Esophagus squamous epithelium (tissue), 5 donors: ENCODE measurements at regions not wholly inside any gene's neighbourhood (a gene's known extent, or its start where the extent isn't known, plus 50 kb on each side); places are given as distances from the start of the nearest gene placed in this dataset.

Source experiments
- DNase-seq: peaks from one replicate; lab custom pipeline; 2025; lab: John Stamatoyannopoulos, UW
- H3K27ac ChIP-seq, 4 donors: fragments of 200-600 bp; sonication (generic); one replicate each; pipeline ENCODE4 v1.5.1; 2016 to 2019; ENCODE audit warnings: mild to moderate bottlenecking in 1 of 4
- H3K27me3 ChIP-seq, 4 donors: fragments of 200-600 bp; sonication (generic); 1 replicate in 3 of 4; 2 replicates in 1 of 4; pipeline versions ENCODE4 v1.5.1 to v1.6.0; 2017 to 2021; ENCODE audit warnings: antibody characterized with exemption in 1 of 4
- H3K36me3 ChIP-seq, 3 donors: fragments of 200-600 bp; sonication (generic); one replicate each; pipeline ENCODE4 v1.5.1; 2016 to 2019
- H3K4me1 ChIP-seq, 3 donors: fragments of 200-600 bp; sonication (generic); one replicate each; pipeline ENCODE4 v1.5.1; 2017 to 2019
- H3K4me3 ChIP-seq, 4 donors: fragments of 200-600 bp; sonication (generic); 1 replicate in 3 of 4; 2 replicates in 1 of 4; pipeline ENCODE4 v1.5.1; 2016 to 2019; ENCODE audit warnings: mild to moderate bottlenecking in 2 of 4, moderate library complexity in 1 of 4
- H3K9me3 ChIP-seq, 3 donors: fragments of 200-600 bp; sonication (generic); one replicate each; pipeline ENCODE4 v1.5.1; 2016 to 2019
- POLR2A ChIP-seq, 4 donors: fragments of 450-650 bp; IDR thresholded peaks; one replicate each; pipeline ENCODE4 v1.6.1; 2017; ENCODE audit warnings: antibody characterized with exemption in 4 of 4, mild to moderate bottlenecking in 4 of 4, moderate library complexity in 3 of 4
- WGBS, 2 donors: methylation state at CpG; one replicate each; pipeline ENCODE4 v1.1.5; 2018; 5-methylcytosine and 5-hydroxymethylcytosine counted together
- intact Hi-C: fragments of 100-400 bp; cut with DNase I; formaldehyde crosslinking; loops from one replicate; pipeline ENCODE4 v1.15.0; 2022
- TF ChIP-seq, protein P1 (sequence below), 6 experiments: fragments of 450-650 bp in 4 of 6; fragments of 200-600 bp in 2 of 6; sonication (generic) in 2 of 6; IDR thresholded peaks; one replicate each; pipeline ENCODE4 v1.5.1; 2016 to 2019; ENCODE audit warnings: antibody characterized with exemption in 6 of 6, mild to moderate bottlenecking in 4 of 6, moderate library complexity in 4 of 6
- donor health status: DM: yes; HTN: yes; CAD: no.

DNA sequence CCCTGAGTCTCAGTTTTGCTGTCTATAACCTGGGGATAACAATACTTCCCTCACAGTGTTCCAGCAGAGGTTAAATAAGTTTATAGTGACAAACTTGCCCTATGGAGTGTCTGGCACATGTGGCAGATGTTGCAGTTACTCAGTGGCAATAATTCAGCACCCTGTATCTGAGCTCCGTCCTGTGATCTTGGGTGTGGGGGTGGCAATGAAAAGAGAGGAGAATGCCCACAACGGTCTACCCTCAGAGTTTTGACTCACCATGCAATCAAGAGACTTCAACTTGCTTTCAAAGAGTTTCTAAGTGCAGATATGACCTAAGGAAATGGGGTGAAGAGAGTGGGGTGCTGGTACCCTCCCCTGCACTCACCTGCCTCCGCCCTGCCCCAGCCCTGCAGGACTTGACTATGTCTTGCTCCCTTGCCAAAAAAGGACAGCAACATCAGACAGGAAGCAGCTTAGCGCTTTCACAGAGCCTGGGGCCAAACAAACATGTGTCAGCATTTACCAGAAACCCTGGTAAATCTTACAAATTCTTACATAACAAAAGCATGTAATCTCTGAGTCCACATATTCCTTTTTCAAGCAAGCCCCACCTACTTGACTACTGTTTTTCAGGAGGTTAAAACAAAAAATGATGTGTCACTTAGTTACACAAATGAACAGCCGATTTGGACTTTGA, 185.1 kb upstream of the CAMK1G start:
- Histone ChIP-seq H3K9me3 (no peaks in the 10 kb centered on the region), H3K4me3 (no peak overlapping the region), H3K27me3 (no peaks in the 10 kb centered on the region), H3K36me3 (no peaks in the 10 kb centered on the region), H3K27ac (peak overlapping the region; percentile 68 to 89 (median 85)), H3K4me1 (peaks cover 20 to 85% (median 26%) of the 10 kb centered on the region in 3 donors)
- WGBS, 2 donors, result 26 to 43% methylated on average over 5 of the region's 5 CpGs
- no peak for DNase-seq
- intact Hi-C loops, result no loop called here
- TF ChIP-seq, protein P1, sequence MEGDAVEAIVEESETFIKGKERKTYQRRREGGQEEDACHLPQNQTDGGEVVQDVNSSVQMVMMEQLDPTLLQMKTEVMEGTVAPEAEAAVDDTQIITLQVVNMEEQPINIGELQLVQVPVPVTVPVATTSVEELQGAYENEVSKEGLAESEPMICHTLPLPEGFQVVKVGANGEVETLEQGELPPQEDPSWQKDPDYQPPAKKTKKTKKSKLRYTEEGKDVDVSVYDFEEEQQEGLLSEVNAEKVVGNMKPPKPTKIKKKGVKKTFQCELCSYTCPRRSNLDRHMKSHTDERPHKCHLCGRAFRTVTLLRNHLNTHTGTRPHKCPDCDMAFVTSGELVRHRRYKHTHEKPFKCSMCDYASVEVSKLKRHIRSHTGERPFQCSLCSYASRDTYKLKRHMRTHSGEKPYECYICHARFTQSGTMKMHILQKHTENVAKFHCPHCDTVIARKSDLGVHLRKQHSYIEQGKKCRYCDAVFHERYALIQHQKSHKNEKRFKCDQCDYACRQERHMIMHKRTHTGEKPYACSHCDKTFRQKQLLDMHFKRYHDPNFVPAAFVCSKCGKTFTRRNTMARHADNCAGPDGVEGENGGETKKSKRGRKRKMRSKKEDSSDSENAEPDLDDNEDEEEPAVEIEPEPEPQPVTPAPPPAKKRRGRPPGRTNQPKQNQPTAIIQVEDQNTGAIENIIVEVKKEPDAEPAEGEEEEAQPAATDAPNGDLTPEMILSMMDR (IDR thresholded peaks at IDR 0.05), result no peak

DNA sequence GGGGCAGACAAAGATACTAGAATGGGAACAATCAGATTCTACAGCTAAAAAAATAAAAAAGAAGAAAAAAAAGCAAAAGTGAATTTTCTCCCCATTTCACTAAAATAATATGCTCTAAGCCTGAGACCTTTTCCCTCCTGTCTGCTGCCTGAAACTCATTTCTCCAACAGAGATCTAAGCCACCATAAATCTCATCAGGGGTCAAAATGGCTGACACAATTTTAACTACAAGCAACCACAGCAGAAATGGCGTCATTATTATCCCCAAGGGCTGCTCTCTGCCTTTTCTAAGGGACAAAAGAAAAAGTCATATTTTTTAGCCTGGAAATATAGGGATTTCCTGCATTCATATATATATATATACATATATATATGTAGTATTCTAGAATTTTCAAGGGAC, 183.7 kb upstream of the CAMK1G start:
- TF ChIP-seq, protein P1 (IDR thresholded peaks at IDR 0.05), result no peak
- no peak for TF ChIP-seq POLR2A (IDR thresholded peaks at IDR 0.05)
- WGBS, 2 donors, result 52 to 58% methylated on average over 1 of the region's 1 CpG
- Histone ChIP-seq H3K4me3 (no peak overlapping the region), H3K27me3 (no peaks in the 10 kb centered on the region), H3K36me3 (no peaks in the 10 kb centered on the region), H3K27ac (peak overlapping the region; percentile 83 to 89 (median 85)), H3K4me1 (peaks cover 26 to 88% (median 33%) of the 10 kb centered on the region in 3 donors), H3K9me3 (no peaks in the 10 kb centered on the region)
- intact Hi-C loops, result no loop called here
- DNase-seq, result no peak

DNA sequence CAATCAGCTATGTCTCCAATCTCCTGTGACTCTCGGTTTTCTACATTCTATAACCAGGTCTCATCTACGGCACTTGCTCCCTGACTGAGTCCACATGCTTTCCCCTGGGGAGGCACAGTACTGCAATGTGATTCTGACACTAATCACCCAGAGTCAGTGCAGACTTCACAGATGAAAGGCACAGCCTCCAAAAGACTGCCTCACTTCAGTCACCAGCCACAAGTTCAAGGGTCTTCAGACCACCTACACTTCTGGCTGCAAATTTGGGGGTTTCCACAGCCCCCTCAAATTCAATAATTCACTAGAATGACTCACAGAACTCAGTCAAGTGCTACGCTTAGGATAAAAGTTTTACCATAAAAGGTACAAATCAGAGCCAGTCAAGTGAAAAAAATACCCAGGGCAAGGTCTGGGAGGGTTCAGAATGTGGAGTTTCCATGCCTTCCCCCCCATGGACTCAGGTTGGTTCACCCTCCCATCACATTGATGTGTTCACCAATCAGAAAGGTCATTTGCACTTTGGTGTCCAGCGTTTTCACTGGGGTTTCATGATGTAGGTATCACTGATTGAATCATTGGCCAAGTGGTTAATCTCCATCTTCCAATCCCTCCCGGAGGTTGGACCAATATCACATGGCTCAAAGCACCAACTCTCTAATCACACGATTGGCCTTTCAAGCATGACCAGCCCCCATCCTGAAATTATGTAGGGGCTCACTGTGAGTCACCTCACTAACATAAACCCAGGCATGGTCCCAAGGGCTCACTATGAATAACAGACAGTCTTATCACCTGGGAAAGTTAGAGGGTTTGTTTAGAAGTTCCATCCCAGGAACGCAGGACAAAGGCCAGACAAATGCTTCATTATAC, 182.9 kb upstream of the CAMK1G start:
- no peak for DNase-seq

DNA sequence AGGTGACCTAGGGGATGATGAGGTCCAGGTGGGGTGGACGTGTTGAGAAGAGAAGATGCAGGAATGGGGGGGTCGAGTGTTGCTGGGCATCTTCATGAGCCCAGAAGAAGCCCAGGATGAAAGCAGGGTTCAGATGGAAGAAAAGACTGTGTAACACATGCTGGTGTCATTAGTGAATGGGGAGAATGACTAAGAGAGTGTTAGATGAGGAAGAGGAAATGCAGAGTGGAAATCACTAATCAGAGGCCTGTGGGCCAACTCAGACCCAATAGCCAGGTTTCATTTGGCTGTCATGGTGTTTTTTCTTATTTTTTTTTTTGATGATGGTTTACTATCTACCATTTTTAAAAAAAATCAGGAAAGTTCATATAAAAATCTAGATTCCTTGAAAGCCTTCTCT, 180.8 kb upstream of the CAMK1G start:
- 59 to 61% methylated on average over 2 of the region's 2 CpGs for WGBS, 2 donors
- intact Hi-C loops, result no loop called here
- Histone ChIP-seq H3K27me3 (no peaks in the 10 kb centered on the region), H3K27ac (peak overlapping the region in 1 of 4 donors; percentile 49), H3K36me3 (no peaks in the 10 kb centered on the region), H3K4me3 (no peak overlapping the region), H3K4me1 (peaks cover 25 to 79% (median 42%) of the 10 kb centered on the region in 3 donors), H3K9me3 (no peaks in the 10 kb centered on the region)
- DNase-seq, result no peak
- TF ChIP-seq, protein P1 (IDR thresholded peaks at IDR 0.05), result no peak
- TF ChIP-seq POLR2A (IDR thresholded peaks at IDR 0.05), result no peak

More for the DNA sequence above, 182.9 kb upstream of the CAMK1G start:
- Histone ChIP-seq H3K9me3 (no peaks in the 10 kb centered on the region), H3K36me3 (no peaks in the 10 kb centered on the region), H3K27me3 (no peaks in the 10 kb centered on the region), H3K4me3 (no peak overlapping the region), H3K27ac (peak overlapping the region; percentile 54 to 89 (median 85)), H3K4me1 (peaks cover 26 to 88% (median 38%) of the 10 kb centered on the region in 3 donors)
- intact Hi-C loops, result no loop called here
- WGBS, 2 donors, result 57 to 79% methylated on average over 6 to 7 of the region's 7 CpGs
- TF ChIP-seq, protein P1 (IDR thresholded peaks at IDR 0.05), result no peak
- TF ChIP-seq POLR2A (IDR thresholded peaks at IDR 0.05), result no peak

DNA sequence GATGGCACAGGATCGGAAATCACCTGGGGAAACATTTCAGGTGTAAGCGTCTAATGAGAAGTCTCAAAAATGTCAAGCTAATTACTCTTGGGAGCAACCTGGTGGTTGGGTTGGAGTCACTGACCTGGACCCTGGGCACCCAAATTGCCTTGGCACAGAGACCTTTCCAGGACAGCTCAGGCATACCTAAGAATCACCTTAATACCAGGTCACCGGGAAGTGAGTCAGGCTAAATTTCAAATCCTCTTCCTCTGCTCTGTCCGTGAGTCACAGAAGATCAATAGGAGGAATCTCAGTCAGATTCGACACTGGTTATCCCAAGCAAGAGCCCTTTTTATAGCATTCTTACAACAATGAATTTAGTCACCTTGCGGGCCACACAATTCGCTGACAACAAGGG, 179.6 kb upstream of the CAMK1G start:
- 39 to 56% methylated on average over 7 of the region's 7 CpGs for WGBS, 2 donors
- Histone ChIP-seq H3K4me3 (no peak overlapping the region), H3K9me3 (no peaks in the 10 kb centered on the region), H3K36me3 (no peaks in the 10 kb centered on the region), H3K27ac (peak overlapping the region; percentile 49 to 70 (median 68)), H3K27me3 (no peaks in the 10 kb centered on the region), H3K4me1 (peaks cover 16 to 67% (median 35%) of the 10 kb centered on the region in 3 donors)
- no peak for DNase-seq
- no peak for TF ChIP-seq POLR2A (IDR thresholded peaks at IDR 0.05)
- TF ChIP-seq, protein P1 (IDR thresholded peaks at IDR 0.05), result no peak
- intact Hi-C loops, result no loop called here
